Upper lobe of right lung (tissue), 1 donor: ENCODE measurements at regions not wholly inside any gene's neighbourhood (a gene's known extent, or its start where the extent isn't known, plus 50 kb on each side); places are given as distances from the start of the nearest gene placed in this dataset.
"Not testable (repeated sequence)": the region's sequence is repeated elsewhere in the genome, so short reads cannot be mapped to it uniquely, and the experiment has no call there.

Source experiments
- ATAC-seq: fragments of 200-7000 bp; cut with Tn5 transposase; one replicate; pipeline ENCODE4 v1.9.1; 2020; ENCODE audit warnings: mild to moderate bottlenecking, moderate library complexity
- DNase-seq: peaks from one replicate; pipeline ENCODE4 v3.0.0-alpha.2; 2020
- H3K27ac ChIP-seq: fragments of 200-600 bp; one replicate; pipeline ENCODE4 v1.8.0; 2022
- H3K27me3 ChIP-seq: fragments of 200-600 bp; one replicate; pipeline ENCODE4 v1.8.0; 2022; ENCODE audit warnings: mild to moderate bottlenecking
- H3K36me3 ChIP-seq: fragments of 200-600 bp; one replicate; pipeline ENCODE4 v1.8.0; 2022
- H3K4me1 ChIP-seq: fragments of 200-600 bp; one replicate; pipeline ENCODE4 v1.8.0; 2022
- H3K4me3 ChIP-seq: fragments of 200-600 bp; one replicate; pipeline ENCODE4 v1.8.0; 2022; ENCODE audit warnings: mild to moderate bottlenecking
- H3K9me3 ChIP-seq: fragments of 200-600 bp; one replicate; pipeline ENCODE4 v1.8.0; 2022
- CTCF ChIP-seq: fragments of 200-600 bp; IDR thresholded peaks from one replicate; pipeline ENCODE4 v1.8.0; 2022; ENCODE audit warnings: antibody characterized with exemption
- intact Hi-C: fragments of 100-400 bp; cut with DNase I; formaldehyde crosslinking; loops from one replicate; pipeline ENCODE4 v1.11.0; 2022
- donor health status: DM: no; HTN: yes; CAD: no; lungs with severe emphysema.

DNA sequence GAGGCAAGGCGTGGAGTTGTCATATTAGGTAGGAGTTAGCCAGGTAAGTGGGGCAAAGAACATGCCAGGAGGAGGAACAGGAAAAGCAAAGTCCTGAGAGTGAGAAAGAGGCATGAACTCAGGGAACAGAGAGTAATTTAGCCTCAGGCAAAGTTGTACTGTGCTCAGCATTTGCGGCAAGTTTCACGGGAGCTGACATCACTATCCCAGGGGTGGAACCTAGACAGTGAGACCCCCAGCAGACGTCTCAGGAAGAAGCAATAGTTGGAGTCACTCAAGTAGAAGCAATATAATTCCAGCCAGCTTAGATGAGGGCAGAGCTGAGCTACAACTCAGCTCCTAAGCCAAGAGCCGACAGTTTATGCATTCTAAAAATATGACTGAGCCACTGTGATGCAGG lies 426.0 kb upstream of the ISX start:
- Histone ChIP-seq H3K27ac (no peak overlapping the region), H3K4me3 (no peak overlapping the region), H3K27me3 (no peaks in the 10 kb centered on the region), H3K36me3 (no peaks in the 10 kb centered on the region), H3K4me1 (no peaks in the 10 kb centered on the region), H3K9me3 (no peaks in the 10 kb centered on the region)
- no peak for DNase-seq
- TF ChIP-seq CTCF: no peak
- intact Hi-C loops: no loop called here
- no peak for ATAC-seq

GRCh38 chr22:34645375-34645774 lies 420.6 kb upstream of the ISX start:
- TF ChIP-seq CTCF: no peak
- Histone ChIP-seq H3K36me3 (no peaks in the 10 kb centered on the region), H3K4me3 (no peak overlapping the region), H3K27ac (no peak overlapping the region), H3K27me3 (no peaks in the 10 kb centered on the region), H3K9me3 (no peaks in the 10 kb centered on the region), H3K4me1 (no peaks in the 10 kb centered on the region)
- intact Hi-C loops: no loop called here
- ATAC-seq (no peak), DNase-seq (no peak)

DNA sequence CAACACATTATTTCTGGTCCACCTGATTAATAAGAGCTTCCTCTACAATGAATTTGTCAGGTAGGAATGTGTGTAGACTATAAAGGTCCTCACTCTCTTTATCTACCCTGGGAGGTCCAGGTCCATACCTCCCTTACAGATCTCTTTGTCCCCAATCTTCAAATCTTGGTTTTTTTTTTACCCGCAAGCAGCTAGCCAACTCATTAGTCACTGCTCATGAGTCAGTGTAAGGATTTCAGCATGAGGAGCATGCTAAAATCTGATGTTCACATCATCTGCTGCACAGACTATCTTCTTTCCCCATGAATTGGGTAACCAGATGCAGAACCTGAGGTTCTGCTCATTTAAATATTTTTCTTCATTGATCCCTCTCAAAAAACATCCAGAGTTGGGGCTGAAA lies 397.0 kb upstream of the ISX start:
- Histone ChIP-seq H3K4me1 (no peaks in the 10 kb centered on the region), H3K4me3 (no peak overlapping the region), H3K27ac (no peak overlapping the region), H3K9me3 (no peaks in the 10 kb centered on the region), H3K36me3 (no peaks in the 10 kb centered on the region), H3K27me3 (no peaks in the 10 kb centered on the region)
- DNase-seq (no peak), ATAC-seq (no peak)
- no peak for TF ChIP-seq CTCF
- intact Hi-C loops: no loop called here

- DNase-seq, ATAC-seq, intact Hi-C loops, H3K4me1 ChIP-seq, H3K27me3 ChIP-seq, H3K4me3 ChIP-seq, H3K36me3 ChIP-seq, H3K27ac ChIP-seq, H3K9me3 ChIP-seq: not testable (repeated sequence)
These were observed 382.9 kb upstream of the ISX start for GRCh38 chr22:34683031-34683430.

DNA sequence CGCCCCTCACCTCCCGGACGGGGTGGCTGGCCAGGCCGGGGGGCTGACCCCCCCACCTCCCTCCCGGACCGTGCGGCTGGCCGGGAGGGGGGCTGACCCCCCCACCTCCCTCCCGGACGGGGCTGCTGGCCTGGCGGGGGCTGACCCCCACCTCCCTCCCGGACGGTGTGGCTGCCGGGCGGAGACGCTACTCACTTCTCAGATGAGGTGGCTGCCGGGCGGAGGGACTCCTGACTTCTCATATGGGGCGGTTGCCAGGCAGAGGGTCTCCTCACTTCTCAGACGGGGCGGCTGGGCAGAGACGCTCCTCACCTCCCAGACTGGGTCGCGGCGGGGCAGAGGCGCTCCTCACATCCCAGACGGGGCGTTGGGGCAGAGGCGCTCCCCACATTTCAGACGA lies 381.7 kb upstream of the ISX start:
- DNase-seq, H3K4me1 ChIP-seq, H3K4me3 ChIP-seq, H3K9me3 ChIP-seq, H3K27me3 ChIP-seq, H3K27ac ChIP-seq, ATAC-seq, intact Hi-C loops, H3K36me3 ChIP-seq: not testable (repeated sequence)

GRCh38 chr22:34687116-34687515 lies 378.8 kb upstream of the ISX start:
- Histone ChIP-seq H3K27me3 (no peaks in the 10 kb centered on the region), H3K4me3 (no peak overlapping the region), H3K4me1 (no peaks in the 10 kb centered on the region), H3K36me3 (no peaks in the 10 kb centered on the region), H3K9me3 (no peaks in the 10 kb centered on the region), H3K27ac (no peak overlapping the region)
- intact Hi-C loops: no loop called here
- ATAC-seq (no peak), DNase-seq (no peak)
- no peak for TF ChIP-seq CTCF

GRCh38 chr22:34688825-34689224 lies 377.1 kb upstream of the ISX start:
- no peak for TF ChIP-seq CTCF
- Histone ChIP-seq H3K9me3 (no peaks in the 10 kb centered on the region), H3K27ac (no peak overlapping the region), H3K4me3 (no peak overlapping the region), H3K27me3 (no peaks in the 10 kb centered on the region), H3K36me3 (no peaks in the 10 kb centered on the region), H3K4me1 (no peaks in the 10 kb centered on the region)
- DNase-seq: no peak
- no peak for ATAC-seq
- intact Hi-C loops: no loop called here
